GM12878 (cell line): ENCODE measurements at regions not wholly inside any gene's neighbourhood (a gene's known extent, or its start where the extent isn't known, plus 50 kb on each side); places are given as distances from the start of the nearest gene placed in this dataset.

Experiments
- ATAC-seq: fragments of 200-7000 bp; cut with Tn5 transposase; 3 replicates; pipeline ENCODE4 v1.9.1; 2020; ENCODE audit warnings: mild to moderate bottlenecking, moderate library complexity
- BruUV-seq: library from RNA; stranded (reverse); fragments of 400-500 nt; replicated peaks from 2 replicates; lab custom pipeline; 2021; lab: Mats Ljungman, UMichigan
- CTCF ChIA-PET: fragments of 300-600 bp; sonication (Branson Sonifier 250); formaldehyde crosslinking; extraction: SDS; loops from one replicate; lab custom pipeline; 2021; ENCODE audit warnings: inconsistent platforms; lab: Yijun Ruan, JAX
- POLR2A ChIA-PET: fragments of 350-600 bp; formaldehyde crosslinking; extraction: SDS; loops from one replicate; lab custom pipeline; 2021; ENCODE audit warnings: inconsistent platforms; lab: Charles Lee
- RAD21 ChIA-PET: fragments of 300-600 bp; sonication (Branson Sonifier 250); formaldehyde crosslinking; loops from one replicate; lab custom pipeline; 2023; ENCODE audit warnings: antibody characterized with exemption; ENCODE audit not compliant: unreplicated experiment; lab: Charles Lee
- SMC1A ChIA-PET: fragments of 300-600 bp; sonication (Branson Sonifier 250); formaldehyde crosslinking; loops from one replicate; lab custom pipeline; 2023; ENCODE audit not compliant: unreplicated experiment, uncharacterized antibody; lab: Charles Lee
- DNase-seq: peaks from one replicate; pipeline ENCODE4 v3.0.0-alpha.2; 2011; ENCODE audit warnings: low read depth, low spot score
- FAIRE-seq: peaks from 3 replicates; lab custom pipeline; 2011; peaks lifted over from hg19 to GRCh38; lab: Jason Lieb, UNC
- H2AFZ ChIP-seq: 2 replicates; pipeline ENCODE4 v1.6.0; 2011; ENCODE audit warnings: low read depth, low read length, control low read depth; ENCODE audit not compliant: control insufficient read depth
- H3K27ac ChIP-seq: 2 replicates; pipeline ENCODE4 v1.5.1; 2011; ENCODE audit warnings: control low read depth; ENCODE audit not compliant: control insufficient read depth, insufficient read depth
- H3K27me3 ChIP-seq, 2 experiments: replicated peaks in 1 of 2; 2 replicates each; pipeline versions ENCODE4 v1.6.0 to v1.6.1; 2011; ENCODE audit warnings: low read length in 1 of 2; ENCODE audit not compliant: control insufficient read depth in 2 of 2, insufficient read depth in 2 of 2
- H3K36me3 ChIP-seq, 2 experiments: 2 replicates each; pipeline ENCODE4 v1.5.1; 2011; ENCODE audit warnings: low read length in 1 of 2; ENCODE audit not compliant: control insufficient read depth in 2 of 2, insufficient read depth in 2 of 2
- H3K4me1 ChIP-seq: 2 replicates; pipeline ENCODE4 v1.6.1; 2011; ENCODE audit warnings: mild to moderate bottlenecking, low read length, moderate library complexity, mixed read lengths; ENCODE audit not compliant: control insufficient read depth, insufficient read depth
- H3K4me2 ChIP-seq: 2 replicates; pipeline ENCODE4 v1.6.0; 2011; ENCODE audit warnings: control low read depth; ENCODE audit not compliant: control insufficient read depth, insufficient read depth
- H3K4me3 ChIP-seq: fragments of 200-600 bp; sonication (generic); 2 replicates; pipeline ENCODE4 v1.5.1; 2016
- H3K79me2 ChIP-seq: 2 replicates; pipeline ENCODE4 v1.6.0; 2011; ENCODE audit warnings: low read length; ENCODE audit not compliant: control insufficient read depth, insufficient read depth
- H3K9ac ChIP-seq: 2 replicates; pipeline ENCODE4 v1.8.0; 2011; ENCODE audit warnings: low read length, control low read depth, mixed read lengths; ENCODE audit not compliant: control insufficient read depth, insufficient read depth
- H3K9me3 ChIP-seq: replicated peaks from 3 replicates; pipeline ENCODE4 v1.5.1; 2011; ENCODE audit warnings: mild to moderate bottlenecking, low read length; ENCODE audit not compliant: control insufficient read depth, insufficient read depth
- H4K20me1 ChIP-seq: 2 replicates; pipeline ENCODE4 v1.6.0; 2011; ENCODE audit not compliant: control insufficient read depth, insufficient read depth
- FOXK2 ChIP-seq: fragments of 450-650 bp; IDR thresholded peaks from 2 replicates; pipeline ENCODE4 v1.6.1; 2017; ENCODE audit warnings: mild to moderate bottlenecking, moderate library complexity
- IKZF2 ChIP-seq, 2 experiments: fragments of 450-650 bp; IDR thresholded peaks; 2 replicates each; pipeline ENCODE4 v1.6.1; 2017; ENCODE audit warnings: mild to moderate bottlenecking in 2 of 2, moderate library complexity in 2 of 2
- KAT2A ChIP-seq: conservative IDR thresholded peaks from 2 replicates; pipeline ENCODE4 v1.6.1; 2011; ENCODE audit warnings: low read depth, low read length; ENCODE audit not compliant: control insufficient read depth
- KDM1A ChIP-seq: fragments of 200-600 bp; sonication (generic); IDR thresholded peaks from 2 replicates; pipeline ENCODE4 v1.6.1; 2016; ENCODE audit warnings: borderline replicate concordance
- MTA3 ChIP-seq: IDR thresholded peaks from 2 replicates; pipeline ENCODE4 v1.6.1; 2012; ENCODE audit warnings: low read length, inconsistent platforms, borderline replicate concordance
- PML ChIP-seq: IDR thresholded peaks from 2 replicates; pipeline ENCODE4 v1.6.1; 2012; ENCODE audit warnings: low read length, inconsistent platforms
- RELA ChIP-seq: fragments of 450-650 bp; IDR thresholded peaks from 2 replicates; pipeline ENCODE4 v1.8.0; 2014; ENCODE audit warnings: borderline replicate concordance; ENCODE audit not compliant: partially characterized antibody
- SP1 ChIP-seq: IDR thresholded peaks from one replicate; pipeline ENCODE4 v1.6.1; 2011; ENCODE audit warnings: low read depth, low read length
- TARDBP ChIP-seq: IDR thresholded peaks from 2 replicates; pipeline ENCODE4 v1.6.1; 2016; ENCODE audit warnings: borderline replicate concordance
- ZBED1 ChIP-seq: IDR thresholded peaks from 2 replicates; pipeline ENCODE4 v1.6.1; 2016; ENCODE audit warnings: borderline replicate concordance
- ZNF384 ChIP-seq: IDR thresholded peaks from 2 replicates; pipeline ENCODE4 v1.6.1; 2012; ENCODE audit warnings: low read depth, mild to moderate bottlenecking, low read length, improper control_type of control experiment, borderline replicate concordance
- WGBS: methylation state at CpG from one replicate; pipeline ENCODE4 v1.1.6; 2016; ENCODE audit warnings: low lambda C conversion rate; ENCODE audit not compliant: insufficient replicate concordance, insufficient coverage; ENCODE audit errors: missing lambda C conversion rate; 5-methylcytosine and 5-hydroxymethylcytosine counted together
- in situ Hi-C: fragments of 300-500 bp; cut with MboI; formaldehyde crosslinking; loops from 9 replicates; pipeline ENCODE4 v1.14.3; 2018; ENCODE audit warnings: mixed read lengths
- intact Hi-C: fragments of 100-400 bp; cut with micrococcal nuclease; formaldehyde crosslinking; loops from one replicate; pipeline ENCODE4 v1.14.2; 2022; ENCODE audit not compliant: unreplicated experiment
- TF ChIP-seq, protein P1 (sequence below): fragments of 450-650 bp; IDR thresholded peaks from 2 replicates; pipeline ENCODE4 v1.6.1; 2017; ENCODE audit warnings: mild to moderate bottlenecking, moderate library complexity
- TF ChIP-seq, protein P2 (sequence below): IDR thresholded peaks from 2 replicates; pipeline ENCODE4 v1.6.1; 2011; ENCODE audit warnings: mild to moderate bottlenecking, low read depth, low read length, moderate library complexity; ENCODE audit not compliant: insufficient replicate concordance
- TF ChIP-seq, protein P3 (sequence below): fragments of 450-650 bp; formaldehyde crosslinking; IDR thresholded peaks from 2 replicates; pipeline ENCODE4 v1.5.0; 2022; ENCODE audit warnings: mild to moderate bottlenecking, missing genetic modification characterization

DNA sequence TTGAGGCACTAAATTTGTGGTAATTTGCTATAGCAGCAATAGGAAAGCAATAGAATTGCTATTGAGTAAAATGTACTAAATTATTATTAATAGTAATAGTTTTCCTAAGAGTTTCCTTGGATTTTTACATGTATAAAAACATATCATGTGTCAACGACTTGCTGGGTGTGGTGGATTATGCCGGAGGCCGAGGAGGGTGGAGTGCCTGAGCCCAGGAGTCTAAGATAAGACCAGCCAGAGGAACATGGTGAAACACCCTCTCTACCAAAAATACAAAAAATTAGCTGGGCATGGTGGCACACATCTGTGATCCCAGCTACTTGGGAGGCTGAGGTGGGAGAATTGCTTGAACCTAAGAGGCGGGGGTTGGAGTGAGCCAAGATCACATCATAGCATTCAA, 749.9 kb downstream of the TBL1XR1 start:
- Histone ChIP-seq H3K9me3 (no peaks in the 10 kb centered on the region), H3K79me2 (no peaks in the 10 kb centered on the region), H3K4me2 (no peak overlapping the region), H3K27me3 (no peaks in the 10 kb centered on the region), H3K27ac (no peak overlapping the region), H3K4me1 (no peaks in the 10 kb centered on the region), H3K4me3 (no peak overlapping the region), H3K36me3 (no peaks in the 10 kb centered on the region), H4K20me1 (no peaks in the 10 kb centered on the region), H3K9ac (no peak overlapping the region), H2AFZ (no peak overlapping the region)
- TF ChIP-seq, protein P1, sequence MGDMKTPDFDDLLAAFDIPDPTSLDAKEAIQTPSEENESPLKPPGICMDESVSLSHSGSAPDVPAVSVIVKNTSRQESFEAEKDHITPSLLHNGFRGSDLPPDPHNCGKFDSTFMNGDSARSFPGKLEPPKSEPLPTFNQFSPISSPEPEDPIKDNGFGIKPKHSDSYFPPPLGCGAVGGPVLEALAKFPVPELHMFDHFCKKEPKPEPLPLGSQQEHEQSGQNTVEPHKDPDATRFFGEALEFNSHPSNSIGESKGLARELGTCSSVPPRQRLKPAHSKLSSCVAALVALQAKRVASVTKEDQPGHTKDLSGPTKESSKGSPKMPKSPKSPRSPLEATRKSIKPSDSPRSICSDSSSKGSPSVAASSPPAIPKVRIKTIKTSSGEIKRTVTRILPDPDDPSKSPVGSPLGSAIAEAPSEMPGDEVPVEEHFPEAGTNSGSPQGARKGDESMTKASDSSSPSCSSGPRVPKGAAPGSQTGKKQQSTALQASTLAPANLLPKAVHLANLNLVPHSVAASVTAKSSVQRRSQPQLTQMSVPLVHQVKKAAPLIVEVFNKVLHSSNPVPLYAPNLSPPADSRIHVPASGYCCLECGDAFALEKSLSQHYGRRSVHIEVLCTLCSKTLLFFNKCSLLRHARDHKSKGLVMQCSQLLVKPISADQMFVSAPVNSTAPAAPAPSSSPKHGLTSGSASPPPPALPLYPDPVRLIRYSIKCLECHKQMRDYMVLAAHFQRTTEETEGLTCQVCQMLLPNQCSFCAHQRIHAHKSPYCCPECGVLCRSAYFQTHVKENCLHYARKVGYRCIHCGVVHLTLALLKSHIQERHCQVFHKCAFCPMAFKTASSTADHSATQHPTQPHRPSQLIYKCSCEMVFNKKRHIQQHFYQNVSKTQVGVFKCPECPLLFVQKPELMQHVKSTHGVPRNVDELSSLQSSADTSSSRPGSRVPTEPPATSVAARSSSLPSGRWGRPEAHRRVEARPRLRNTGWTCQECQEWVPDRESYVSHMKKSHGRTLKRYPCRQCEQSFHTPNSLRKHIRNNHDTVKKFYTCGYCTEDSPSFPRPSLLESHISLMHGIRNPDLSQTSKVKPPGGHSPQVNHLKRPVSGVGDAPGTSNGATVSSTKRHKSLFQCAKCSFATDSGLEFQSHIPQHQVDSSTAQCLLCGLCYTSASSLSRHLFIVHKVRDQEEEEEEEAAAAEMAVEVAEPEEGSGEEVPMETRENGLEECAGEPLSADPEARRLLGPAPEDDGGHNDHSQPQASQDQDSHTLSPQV, result no peak
- no peak for TF ChIP-seq FOXK2
- TF ChIP-seq, protein P2, sequence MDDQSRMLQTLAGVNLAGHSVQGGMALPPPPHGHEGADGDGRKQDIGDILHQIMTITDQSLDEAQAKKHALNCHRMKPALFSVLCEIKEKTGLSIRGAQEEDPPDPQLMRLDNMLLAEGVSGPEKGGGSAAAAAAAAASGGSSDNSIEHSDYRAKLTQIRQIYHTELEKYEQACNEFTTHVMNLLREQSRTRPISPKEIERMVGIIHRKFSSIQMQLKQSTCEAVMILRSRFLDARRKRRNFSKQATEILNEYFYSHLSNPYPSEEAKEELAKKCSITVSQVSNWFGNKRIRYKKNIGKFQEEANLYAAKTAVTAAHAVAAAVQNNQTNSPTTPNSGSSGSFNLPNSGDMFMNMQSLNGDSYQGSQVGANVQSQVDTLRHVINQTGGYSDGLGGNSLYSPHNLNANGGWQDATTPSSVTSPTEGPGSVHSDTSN, result no peak
- no peak for TF ChIP-seq MTA3
- no peak for TF ChIP-seq IKZF2 (IDR thresholded peaks at IDR 0.05)
- TF ChIP-seq ZBED1, result no peak
- TF ChIP-seq SP1, result no peak
- TF ChIP-seq RELA, result no peak
- no peak for TF ChIP-seq TARDBP
- TF ChIP-seq KAT2A, result no peak
- no peak for TF ChIP-seq PML
- TF ChIP-seq, protein P3, sequence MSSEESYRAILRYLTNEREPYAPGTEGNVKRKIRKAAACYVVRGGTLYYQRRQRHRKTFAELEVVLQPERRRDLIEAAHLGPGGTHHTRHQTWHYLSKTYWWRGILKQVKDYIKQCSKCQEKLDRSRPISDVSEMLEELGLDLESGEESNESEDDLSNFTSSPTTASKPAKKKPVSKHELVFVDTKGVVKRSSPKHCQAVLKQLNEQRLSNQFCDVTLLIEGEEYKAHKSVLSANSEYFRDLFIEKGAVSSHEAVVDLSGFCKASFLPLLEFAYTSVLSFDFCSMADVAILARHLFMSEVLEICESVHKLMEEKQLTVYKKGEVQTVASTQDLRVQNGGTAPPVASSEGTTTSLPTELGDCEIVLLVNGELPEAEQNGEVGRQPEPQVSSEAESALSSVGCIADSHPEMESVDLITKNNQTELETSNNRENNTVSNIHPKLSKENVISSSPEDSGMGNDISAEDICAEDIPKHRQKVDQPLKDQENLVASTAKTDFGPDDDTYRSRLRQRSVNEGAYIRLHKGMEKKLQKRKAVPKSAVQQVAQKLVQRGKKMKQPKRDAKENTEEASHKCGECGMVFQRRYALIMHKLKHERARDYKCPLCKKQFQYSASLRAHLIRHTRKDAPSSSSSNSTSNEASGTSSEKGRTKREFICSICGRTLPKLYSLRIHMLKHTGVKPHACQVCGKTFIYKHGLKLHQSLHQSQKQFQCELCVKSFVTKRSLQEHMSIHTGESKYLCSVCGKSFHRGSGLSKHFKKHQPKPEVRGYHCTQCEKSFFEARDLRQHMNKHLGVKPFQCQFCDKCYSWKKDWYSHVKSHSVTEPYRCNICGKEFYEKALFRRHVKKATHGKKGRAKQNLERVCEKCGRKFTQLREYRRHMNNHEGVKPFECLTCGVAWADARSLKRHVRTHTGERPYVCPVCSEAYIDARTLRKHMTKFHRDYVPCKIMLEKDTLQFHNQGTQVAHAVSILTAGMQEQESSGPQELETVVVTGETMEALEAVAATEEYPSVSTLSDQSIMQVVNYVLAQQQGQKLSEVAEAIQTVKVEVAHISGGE (CRISPR knock-in tag), result no peak
- TF ChIP-seq ZNF384, result no peak
- TF ChIP-seq KDM1A, result no peak
- FAIRE-seq (no peak), DNase-seq (no peak), ATAC-seq (no peak)
- ChIA-PET POLR2A (no interaction called here), CTCF (no interaction called here), RAD21 (no interaction called here), SMC1A (no interaction called here)
- BruUV-seq, result no TSS peak
- 30% methylated on average over 4 of the region's 4 CpGs for WGBS
- intact Hi-C loops, result no loop called here
- in situ Hi-C loops, result no loop called here
